ENCODE measurements at regions not wholly inside any gene's neighbourhood (a gene's known extent, or its start where the extent isn't known, plus 50 kb on each side); places are given as distances from the start of the nearest gene placed in this dataset.
"Not testable (repeated sequence)": the region's sequence is repeated elsewhere in the genome, so short reads cannot be mapped to it uniquely, and the experiment has no call there.

- peak overlapping the region in 1 of 4 donors; percentile 30 for H3K4me3 ChIP-seq
- TF ChIP-seq EP300 (IDR thresholded peaks at IDR 0.05) = no peak
- TF ChIP-seq POLR2AphosphoS5 (IDR thresholded peaks at IDR 0.05) = no peak
- TF ChIP-seq CTCF (IDR thresholded peaks at IDR 0.05) = no peak
- no peak for TF ChIP-seq POLR2A (IDR thresholded peaks at IDR 0.05)
- H3K4me1 ChIP-seq = peaks cover 5 to 52% (median 27%) of the 10 kb centered on the region in 4 donors
- H3K36me3 ChIP-seq = no peaks in the 10 kb centered on the region
- H3K27ac ChIP-seq = peak overlapping the region in 4 of 5 donors; percentile 56 to 73 (median 64)
- no peak for DNase-seq
- H3K27me3 ChIP-seq = no peaks in the 10 kb centered on the region
- intact Hi-C loops (cut with DNase I; ENCODE audit: low total_unique reads) = no loop called here
- H3K9me3 ChIP-seq = no peaks in the 10 kb centered on the region
These were observed 69.3 kb upstream of the TNRC6B start for GRCh38 chr22:40108396-40108795.

- H3K4me1 ChIP-seq = peaks cover 5 to 58% (median 27%) of the 10 kb centered on the region in 4 donors
- intact Hi-C loops (cut with DNase I; ENCODE audit: low total_unique reads) = not testable (repeated sequence)
- WGBS, 5 donors = 94 to 100% (median 99%) methylated on average over 5 of the region's 5 CpGs
These were observed 68.8 kb upstream of the TNRC6B start for GRCh38 chr22:40108926-40109325.

GRCh38 chr22:40111451-40111850 is 66.3 kb upstream of the TNRC6B start:
- Histone ChIP-seq H3K9me3 (no peaks in the 10 kb centered on the region), H3K4me3 (no peak overlapping the region), H3K27ac (no peak overlapping the region), H3K4me1 (peaks cover 5 to 79% (median 30%) of the 10 kb centered on the region in 4 donors), H3K36me3 (no peaks in the 10 kb centered on the region), H3K27me3 (no peaks in the 10 kb centered on the region)
- TF ChIP-seq CTCF (IDR thresholded peaks at IDR 0.05) (no peak), POLR2A (IDR thresholded peaks at IDR 0.05) (no peak), POLR2AphosphoS5 (IDR thresholded peaks at IDR 0.05) (no peak), EP300 (IDR thresholded peaks at IDR 0.05) (no peak)
- DNase-seq = no peak
- intact Hi-C loops (cut with DNase I; ENCODE audit: low total_unique reads) = no loop called here
- WGBS, 5 donors = 84 to 90% (median 89%) methylated on average over 2 of the region's 2 CpGs

More at GRCh38 chr22:40108926-40109325, 68.8 kb upstream of the TNRC6B start:
- not testable (repeated sequence) for H3K4me3 ChIP-seq, H3K27ac ChIP-seq, H3K36me3 ChIP-seq, H3K9me3 ChIP-seq, H3K27me3 ChIP-seq, DNase-seq

GRCh38 chr22:40112595-40112994 is 65.1 kb upstream of the TNRC6B start:
- WGBS, 5 donors = 70 to 86% (median 83%) methylated on average over 3 of the region's 3 CpGs
- H3K27me3 ChIP-seq = no peaks in the 10 kb centered on the region
- TF ChIP-seq CTCF (IDR thresholded peaks at IDR 0.05) (no peak), EP300 (IDR thresholded peaks at IDR 0.05) (no peak), POLR2AphosphoS5 (IDR thresholded peaks at IDR 0.05) (no peak), POLR2A (IDR thresholded peaks at IDR 0.05) (no peak)
- DNase-seq = no peak
- H3K9me3 ChIP-seq = no peaks in the 10 kb centered on the region
- no peak overlapping the region for H3K27ac ChIP-seq
- H3K4me3 ChIP-seq = no peak overlapping the region
- peaks cover 5 to 74% (median 30%) of the 10 kb centered on the region in 4 donors for H3K4me1 ChIP-seq
- intact Hi-C loops (cut with DNase I; ENCODE audit: low total_unique reads) = no loop called here
- H3K36me3 ChIP-seq = no peaks in the 10 kb centered on the region

- Histone ChIP-seq H3K36me3 (peaks cover 0 to 2% (median 0%) of the 10 kb centered on the region in 4 donors), H3K4me3 (no peak overlapping the region), H3K27ac (no peak overlapping the region), H3K27me3 (no peaks in the 10 kb centered on the region), H3K9me3 (no peaks in the 10 kb centered on the region), H3K4me1 (peaks cover 0 to 63% (median 21%) of the 10 kb centered on the region in 4 donors)
- WGBS, 5 donors = 86 to 89% (median 88%) methylated on average over 2 of the region's 2 CpGs
- TF ChIP-seq CTCF (IDR thresholded peaks at IDR 0.05) = no peak
- TF ChIP-seq EP300 (IDR thresholded peaks at IDR 0.05) = no peak
- no peak for TF ChIP-seq POLR2A (IDR thresholded peaks at IDR 0.05)
- no peak for TF ChIP-seq POLR2AphosphoS5 (IDR thresholded peaks at IDR 0.05)
- no peak for DNase-seq
- intact Hi-C loops (cut with DNase I; ENCODE audit: low total_unique reads) = no loop called here
These were observed 64.0 kb upstream of the TNRC6B start for GRCh38 chr22:40113696-40114095.
